SU-DHL-6 (cell line): ENCODE measurements at regions not wholly inside any gene's neighbourhood (a gene's known extent, or its start where the extent isn't known, plus 50 kb on each side); places are given as distances from the start of the nearest gene placed in this dataset.

Source experiments
- H2AFZ ChIP-seq: fragments of 200-600 bp; sonication (generic); 2 replicates; pipeline ENCODE4 v1.6.1; 2014; ENCODE audit warnings: low read depth, mild to moderate bottlenecking, moderate library complexity, mixed read lengths, antibody characterized with exemption, low read length; ENCODE audit not compliant: severe bottlenecking
- H3F3A ChIP-seq: fragments of 200-600 bp; shearing (Covaris generic); 2 replicates; pipeline ENCODE4 v1.6.0; 2016; ENCODE audit warnings: antibody characterized with exemption, mild to moderate bottlenecking; ENCODE audit not compliant: insufficient read depth
- H3K27ac ChIP-seq: fragments of 200-600 bp; sonication (generic); 2 replicates; pipeline ENCODE4 v1.5.1; 2016; ENCODE audit warnings: low read depth, mild to moderate bottlenecking, low read length, moderate library complexity, mixed read lengths
- H3K27me3 ChIP-seq: fragments of 200-600 bp; sonication (generic), shearing (Covaris generic); 2 replicates; pipeline ENCODE4 v1.6.0; 2014; ENCODE audit warnings: mild to moderate bottlenecking, low read length
- H3K36me3 ChIP-seq: fragments of 200-600 bp; sonication (generic); 2 replicates; pipeline ENCODE4 v1.6.1; 2014; ENCODE audit warnings: mild to moderate bottlenecking, low read length, mixed read lengths
- H3K4me2 ChIP-seq: fragments of 300-600, 200-600 bp; shearing (Covaris generic), sonication (generic); 2 replicates; pipeline ENCODE4 v1.6.0; 2014; ENCODE audit warnings: low read length, low read depth, mild to moderate bottlenecking; ENCODE audit not compliant: poor library complexity, severe bottlenecking
- H3K4me3 ChIP-seq: fragments of 200-600 bp; sonication (generic); 2 replicates; pipeline ENCODE4 v1.5.1; 2014; ENCODE audit warnings: antibody characterized with exemption, low read length, mild to moderate bottlenecking, mixed read lengths; ENCODE audit not compliant: insufficient read depth, poor library complexity, severe bottlenecking
- H3K79me2 ChIP-seq: fragments of 200-600 bp; sonication (generic); 2 replicates; pipeline ENCODE4 v1.6.1; 2014; ENCODE audit warnings: mild to moderate bottlenecking, low read length, moderate library complexity; ENCODE audit not compliant: insufficient read depth
- H3K9ac ChIP-seq: fragments of 200-600 bp; sonication (generic); 2 replicates; pipeline ENCODE4 v1.7.0; 2014; ENCODE audit warnings: mild to moderate bottlenecking, low read length
- H3K9me2 ChIP-seq: fragments of 200-600 bp; sonication (generic); replicated peaks from 2 replicates; pipeline ENCODE4 v1.6.1; 2014; ENCODE audit warnings: low read length; ENCODE audit not compliant: insufficient read depth
- H3K9me3 ChIP-seq: fragments of 200-600 bp; sonication (generic); 2 replicates; pipeline ENCODE4 v1.6.1; 2014; ENCODE audit warnings: low read length, mixed read lengths; ENCODE audit not compliant: insufficient read depth
- H4K20me1 ChIP-seq: fragments of 200-600 bp; sonication (generic); 2 replicates; pipeline ENCODE4 v1.6.1; 2014; ENCODE audit warnings: low read depth, mild to moderate bottlenecking, antibody characterized with exemption, low read length, moderate library complexity, mixed read lengths
- EZH2phosphoT487 ChIP-seq: fragments of 200-600 bp; sonication (generic), shearing (Covaris generic); conservative IDR thresholded peaks from 2 replicates; pipeline ENCODE4 v1.6.1; 2018; ENCODE audit warnings: mild to moderate bottlenecking, antibody characterized with exemption, low read length, moderate library complexity, mixed read lengths
- TF ChIP-seq, protein P1 (sequence below): fragments of 200-600 bp; sonication (generic); IDR thresholded peaks from one replicate; pipeline ENCODE4 v1.5.1; 2017; ENCODE audit warnings: antibody characterized with exemption, mild to moderate bottlenecking, low read length, moderate library complexity; ENCODE audit not compliant: insufficient read depth, poor library complexity, severe bottlenecking

DNA sequence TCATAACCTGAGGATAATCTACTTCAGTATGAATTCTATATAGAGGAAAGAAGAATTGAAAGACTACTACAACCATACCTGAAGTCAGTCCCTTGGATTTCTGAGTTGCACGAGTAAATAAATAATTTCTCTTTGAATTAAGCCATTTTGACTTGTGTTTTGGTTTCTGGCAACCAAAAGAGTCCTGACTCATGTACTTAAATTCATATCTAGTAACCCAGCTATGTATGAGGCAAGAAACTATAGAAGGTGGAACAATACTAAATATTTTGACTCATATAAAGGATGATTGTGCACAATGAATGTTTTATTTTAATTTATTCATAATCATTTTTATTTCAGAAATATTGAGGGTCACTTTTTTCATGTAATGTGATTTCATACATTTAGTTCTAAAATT is 276.8 kb downstream of the MEF2C start:
- TF ChIP-seq, protein P1, sequence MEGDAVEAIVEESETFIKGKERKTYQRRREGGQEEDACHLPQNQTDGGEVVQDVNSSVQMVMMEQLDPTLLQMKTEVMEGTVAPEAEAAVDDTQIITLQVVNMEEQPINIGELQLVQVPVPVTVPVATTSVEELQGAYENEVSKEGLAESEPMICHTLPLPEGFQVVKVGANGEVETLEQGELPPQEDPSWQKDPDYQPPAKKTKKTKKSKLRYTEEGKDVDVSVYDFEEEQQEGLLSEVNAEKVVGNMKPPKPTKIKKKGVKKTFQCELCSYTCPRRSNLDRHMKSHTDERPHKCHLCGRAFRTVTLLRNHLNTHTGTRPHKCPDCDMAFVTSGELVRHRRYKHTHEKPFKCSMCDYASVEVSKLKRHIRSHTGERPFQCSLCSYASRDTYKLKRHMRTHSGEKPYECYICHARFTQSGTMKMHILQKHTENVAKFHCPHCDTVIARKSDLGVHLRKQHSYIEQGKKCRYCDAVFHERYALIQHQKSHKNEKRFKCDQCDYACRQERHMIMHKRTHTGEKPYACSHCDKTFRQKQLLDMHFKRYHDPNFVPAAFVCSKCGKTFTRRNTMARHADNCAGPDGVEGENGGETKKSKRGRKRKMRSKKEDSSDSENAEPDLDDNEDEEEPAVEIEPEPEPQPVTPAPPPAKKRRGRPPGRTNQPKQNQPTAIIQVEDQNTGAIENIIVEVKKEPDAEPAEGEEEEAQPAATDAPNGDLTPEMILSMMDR: no peak
- TF ChIP-seq EZH2phosphoT487: no peak
- H3K27ac ChIP-seq: no peak overlapping the region
- no peaks in the 10 kb centered on the region for H3K9me3 ChIP-seq

DNA sequence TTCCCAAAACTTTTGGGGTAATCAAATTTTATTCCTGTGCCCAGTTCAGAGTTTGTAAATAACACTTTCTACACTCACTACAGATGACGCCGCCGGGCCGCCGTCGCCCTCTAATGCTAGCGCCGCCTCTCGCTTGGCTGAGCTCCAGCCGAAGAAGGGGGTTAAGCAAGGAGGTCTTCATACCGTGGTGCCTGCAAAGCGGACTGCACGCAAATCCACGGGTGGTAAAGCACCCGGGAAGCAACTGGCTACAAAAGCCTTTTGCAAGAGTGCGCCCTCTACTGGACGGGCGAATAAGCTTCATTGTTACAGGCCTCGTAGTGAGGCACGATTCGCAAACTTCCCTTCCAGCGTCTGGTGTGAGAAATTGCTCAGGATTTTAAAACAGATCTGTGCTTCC is 280.4 kb downstream of the MEF2C start:
- H3K27me3 ChIP-seq: no peaks in the 10 kb centered on the region
- H2AFZ ChIP-seq: no peak overlapping the region
- TF ChIP-seq, protein P1: peak; percentile 72
- no peak for TF ChIP-seq EZH2phosphoT487
- no peak overlapping the region for H3K4me2 ChIP-seq
- H3K9me2 ChIP-seq: no peaks in the 10 kb centered on the region
- H3K36me3 ChIP-seq: no peaks in the 10 kb centered on the region
- H3K4me3 ChIP-seq: no peak overlapping the region
- H4K20me1 ChIP-seq: no peaks in the 10 kb centered on the region
- no peaks in the 10 kb centered on the region for H3K79me2 ChIP-seq
- no peaks in the 10 kb centered on the region for H3F3A ChIP-seq
- H3K27ac ChIP-seq: no peak overlapping the region
- no peaks in the 10 kb centered on the region for H3K9me3 ChIP-seq
- no peak overlapping the region for H3K9ac ChIP-seq

More for the DNA sequence above, 276.8 kb downstream of the MEF2C start:
- Histone ChIP-seq H2AFZ (no peak overlapping the region), H4K20me1 (no peaks in the 10 kb centered on the region), H3K9ac (no peak overlapping the region), H3K9me2 (no peaks in the 10 kb centered on the region), H3K36me3 (no peaks in the 10 kb centered on the region), H3F3A (no peaks in the 10 kb centered on the region), H3K4me3 (no peak overlapping the region), H3K27me3 (no peaks in the 10 kb centered on the region), H3K79me2 (no peaks in the 10 kb centered on the region), H3K4me2 (no peak overlapping the region)

DNA sequence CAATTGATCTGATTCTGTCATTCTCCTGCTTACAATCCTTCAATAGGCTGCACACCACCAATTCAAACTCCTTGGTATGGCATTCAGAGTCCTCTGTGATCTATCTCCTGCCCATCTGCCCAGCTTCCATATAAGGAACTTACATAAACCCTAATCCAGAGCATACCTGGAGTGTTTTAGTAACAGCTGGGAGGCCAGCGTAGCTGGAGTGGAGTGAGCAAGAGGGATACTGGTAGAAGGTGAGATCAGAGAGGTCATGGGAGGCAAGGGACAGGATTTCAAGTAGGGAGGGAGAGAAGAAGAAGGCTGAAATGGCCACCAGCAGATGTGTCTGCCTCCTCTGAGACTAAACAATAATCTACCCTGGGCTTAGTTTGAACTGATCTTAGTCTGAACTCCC is 288.5 kb downstream of the MEF2C start:
- TF ChIP-seq, protein P1: no peak
- no peak for TF ChIP-seq EZH2phosphoT487
- no peaks in the 10 kb centered on the region for H3K79me2 ChIP-seq
- H3K27me3 ChIP-seq: no peaks in the 10 kb centered on the region

More for the DNA sequence above, 288.5 kb downstream of the MEF2C start:
- Histone ChIP-seq H3K9me3 (no peaks in the 10 kb centered on the region), H3K9me2 (no peaks in the 10 kb centered on the region), H4K20me1 (no peaks in the 10 kb centered on the region), H3K9ac (no peak overlapping the region), H2AFZ (no peak overlapping the region), H3K4me2 (no peak overlapping the region), H3F3A (no peaks in the 10 kb centered on the region), H3K4me3 (no peak overlapping the region), H3K36me3 (no peaks in the 10 kb centered on the region), H3K27ac (no peak overlapping the region)
